Activated naive CD4-positive, alpha-beta T cell treated with anti-CD3 and anti-CD28 coated beads, Interleukin-2, amount 50 U/mL, for 24 hours (primary cell): ENCODE measurements at regions not wholly inside any gene's neighbourhood (a gene's known extent, or its start where the extent isn't known, plus 50 kb on each side); places are given as distances from the start of the nearest gene placed in this dataset.

Experiments used
- H3K27ac Mint-ChIP-seq: one replicate; pipeline ENCODE4 v1.8.0; 2021; ENCODE audit warnings: mild to moderate bottlenecking, mixed read lengths
- H3K27me3 Mint-ChIP-seq: one replicate; pipeline ENCODE4 v1.8.0; 2021; ENCODE audit warnings: mixed read lengths
- H3K36me3 Mint-ChIP-seq: one replicate; pipeline ENCODE4 v1.8.0; 2021; ENCODE audit warnings: mixed read lengths
- H3K4me1 Mint-ChIP-seq: one replicate; pipeline ENCODE4 v1.8.0; 2021; ENCODE audit warnings: mixed read lengths
- H3K4me3 Mint-ChIP-seq: one replicate; pipeline ENCODE4 v1.8.0; 2021; ENCODE audit warnings: mild to moderate bottlenecking, mixed read lengths
- H3K9me3 Mint-ChIP-seq: one replicate; pipeline ENCODE4 v1.8.0; 2021; ENCODE audit warnings: mixed read lengths

DNA sequence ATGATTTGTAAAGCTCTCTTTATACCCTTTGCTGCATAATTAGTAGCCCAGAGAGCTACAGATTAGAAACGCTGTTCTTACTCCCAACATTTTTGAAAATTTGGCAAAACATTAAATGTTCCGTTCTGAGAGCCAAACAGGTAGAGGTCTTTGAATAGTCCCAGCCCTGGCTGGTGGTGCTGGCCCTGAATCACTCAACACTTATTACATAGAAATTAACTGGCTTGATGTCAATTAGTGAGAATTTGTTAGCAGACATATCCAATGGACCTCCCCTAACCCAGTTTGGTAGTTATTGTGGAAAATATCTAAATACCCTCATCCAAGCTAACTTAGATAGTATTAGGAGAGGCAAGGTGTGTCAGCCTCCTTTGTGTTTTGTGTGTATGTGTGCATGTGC, 440.7 kb downstream of the MTX2 start:
- Mint-ChIP-seq H3K27me3 (peaks cover 15% of the 10 kb centered on the region), H3K36me3 (no peaks in the 10 kb centered on the region), H3K4me3 (no peak overlapping the region), H3K9me3 (no peaks in the 10 kb centered on the region), H3K4me1 (no peaks in the 10 kb centered on the region), H3K27ac (no peak overlapping the region)

DNA sequence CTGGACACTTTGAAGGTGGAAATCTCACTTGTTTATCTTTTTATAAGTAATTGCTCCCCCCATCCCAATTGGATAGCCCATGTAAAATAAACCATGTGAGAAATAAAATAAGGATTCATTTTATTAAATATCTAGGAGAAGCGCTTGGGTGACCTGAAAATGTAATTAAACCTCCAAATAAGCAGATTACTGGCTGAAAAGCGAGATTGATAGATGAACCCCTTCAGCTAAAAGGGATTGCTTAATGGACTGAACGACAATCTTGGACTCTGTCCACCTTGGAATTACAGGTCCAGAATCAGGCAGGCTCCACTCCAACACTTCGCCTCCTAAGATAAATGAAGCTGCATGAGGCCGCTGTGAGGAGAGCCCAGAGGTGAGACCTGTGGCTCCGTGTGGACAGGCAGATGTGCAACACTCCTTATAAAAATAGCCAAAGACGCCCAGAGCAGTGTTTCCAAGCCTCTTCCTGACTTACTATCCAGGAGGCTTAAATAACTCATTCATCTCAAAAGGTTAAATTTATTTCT, 441.5 kb downstream of the MTX2 start:
- Mint-ChIP-seq H3K36me3 (no peaks in the 10 kb centered on the region), H3K9me3 (no peaks in the 10 kb centered on the region), H3K27ac (no peak overlapping the region), H3K4me3 (no peak overlapping the region), H3K4me1 (no peaks in the 10 kb centered on the region), H3K27me3 (peaks cover 15% of the 10 kb centered on the region)

DNA sequence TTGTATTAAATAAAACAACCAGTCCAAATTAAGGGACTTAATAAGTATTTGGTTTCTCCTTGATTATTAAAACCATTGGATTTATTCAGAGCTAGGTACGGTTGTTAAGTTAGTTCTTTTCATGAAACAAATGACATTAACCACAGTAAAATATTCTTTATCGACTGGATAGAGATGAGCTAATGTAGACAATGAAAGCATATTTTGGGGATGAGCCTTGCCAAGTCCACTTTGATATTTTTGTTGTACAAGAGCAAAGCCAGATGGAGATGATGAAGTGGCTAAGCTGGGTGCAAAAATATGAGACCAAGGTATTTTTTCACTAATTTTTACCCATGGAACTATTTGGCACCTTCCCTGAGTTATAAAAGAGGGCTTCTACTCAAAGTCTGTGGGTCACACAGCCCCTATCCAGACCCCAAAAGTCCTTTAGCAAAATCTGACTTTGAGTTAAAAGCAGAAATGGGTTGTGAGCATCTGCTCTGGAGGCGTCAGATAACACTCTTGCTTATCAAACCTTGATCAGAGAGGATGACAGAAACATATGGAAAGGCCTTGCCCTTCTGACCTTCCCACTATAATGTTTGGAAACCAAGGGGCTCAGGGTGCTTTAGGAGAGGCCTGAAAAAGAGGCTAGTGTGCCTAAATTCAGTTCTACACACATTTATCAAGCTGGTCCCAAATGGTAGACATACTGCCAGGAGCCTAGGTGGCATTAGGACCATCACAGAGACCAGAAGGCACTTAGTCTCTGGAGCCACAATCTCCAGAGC, 456.8 kb downstream of the MTX2 start:
- H3K4me3 Mint-ChIP-seq: no peak overlapping the region
- H3K27me3 Mint-ChIP-seq: peaks cover 5% of the 10 kb centered on the region
- H3K4me1 Mint-ChIP-seq: no peaks in the 10 kb centered on the region
- H3K36me3 Mint-ChIP-seq: no peaks in the 10 kb centered on the region
- H3K9me3 Mint-ChIP-seq: peaks cover 6% of the 10 kb centered on the region
- H3K27ac Mint-ChIP-seq: no peak overlapping the region

DNA sequence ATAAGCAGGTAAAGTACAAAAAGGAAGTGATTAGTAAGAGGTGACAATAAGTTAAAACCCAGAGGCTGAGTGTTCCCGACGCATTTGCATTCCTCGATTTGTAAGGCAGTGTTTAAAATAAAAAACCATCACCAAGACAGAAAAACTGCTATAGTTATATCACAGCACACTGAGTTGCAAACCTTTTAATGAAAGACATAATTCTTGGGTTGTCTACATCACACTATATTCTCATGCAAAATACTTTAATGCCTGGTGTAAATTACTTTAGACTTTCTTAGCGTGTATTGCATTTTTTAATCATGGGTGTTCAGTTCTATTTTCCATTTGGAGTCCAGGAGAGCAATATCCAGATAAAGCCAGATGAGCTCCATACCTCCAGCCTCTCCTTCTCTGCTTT, 458.5 kb downstream of the MTX2 start:
- Mint-ChIP-seq H3K27me3 (no peaks in the 10 kb centered on the region), H3K36me3 (no peaks in the 10 kb centered on the region), H3K27ac (no peak overlapping the region), H3K9me3 (no peaks in the 10 kb centered on the region), H3K4me3 (no peak overlapping the region), H3K4me1 (no peaks in the 10 kb centered on the region)

DNA sequence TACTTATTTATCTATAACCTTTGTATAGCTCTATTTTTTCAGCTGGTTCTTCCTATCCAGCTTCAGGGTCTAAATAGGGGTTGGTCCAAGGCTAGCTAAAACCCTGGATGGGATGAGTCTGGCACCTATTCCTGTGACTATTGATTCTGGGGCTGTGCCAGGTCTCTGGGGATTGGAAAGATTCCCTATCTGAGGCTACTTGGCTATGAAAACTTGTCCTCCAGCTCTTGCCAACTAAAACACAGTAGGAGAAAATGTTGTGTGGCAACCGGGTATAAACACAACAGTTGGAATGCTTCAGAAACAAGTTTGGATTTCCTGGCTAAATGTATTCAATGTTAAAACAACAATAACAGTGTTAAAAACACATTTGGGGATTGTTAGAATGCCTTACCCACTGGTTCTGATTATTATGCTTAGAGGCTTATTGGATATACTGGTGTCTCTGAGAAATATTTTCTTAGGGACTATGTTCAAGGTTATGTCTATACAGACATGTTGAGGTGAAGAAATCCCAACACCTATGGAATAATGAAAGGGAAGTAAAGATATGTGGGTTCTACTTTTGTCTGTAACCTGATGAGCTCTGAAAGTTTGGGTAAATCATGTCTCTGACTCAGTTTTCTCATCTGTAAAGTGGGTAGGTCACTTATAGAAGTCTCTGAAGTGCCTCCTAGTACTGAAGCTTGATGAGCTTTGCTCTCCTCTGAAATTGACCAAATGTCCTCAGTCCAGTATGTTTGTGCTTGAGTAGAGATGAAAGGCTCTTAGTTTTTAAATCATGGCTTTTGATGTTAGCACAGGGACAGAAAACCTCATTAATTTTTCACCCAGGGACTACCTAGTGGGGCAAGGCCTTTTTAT, 460.7 kb downstream of the MTX2 start:
- no peaks in the 10 kb centered on the region for H3K27me3 Mint-ChIP-seq
- no peaks in the 10 kb centered on the region for H3K36me3 Mint-ChIP-seq
- H3K4me3 Mint-ChIP-seq: no peak overlapping the region
- no peaks in the 10 kb centered on the region for H3K9me3 Mint-ChIP-seq
- no peaks in the 10 kb centered on the region for H3K4me1 Mint-ChIP-seq
- no peak overlapping the region for H3K27ac Mint-ChIP-seq

DNA sequence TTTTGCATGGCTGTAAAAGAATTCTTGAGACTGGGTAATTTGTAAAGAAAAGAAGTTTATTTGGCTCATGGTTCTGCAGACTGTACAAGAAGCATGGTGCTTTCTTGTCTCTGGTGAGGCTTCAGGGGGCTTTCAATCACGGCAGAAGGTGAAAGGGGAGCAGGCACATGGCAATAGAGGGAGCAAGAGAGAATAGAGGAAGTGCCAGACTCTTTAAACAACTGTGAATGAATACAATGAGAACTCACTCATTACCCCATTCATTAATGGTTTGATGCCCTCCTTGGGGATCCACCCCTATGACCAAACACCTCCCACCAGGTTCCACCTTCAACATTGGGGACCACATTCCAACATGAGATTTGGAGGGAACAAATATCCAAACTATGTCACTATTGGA, 463.5 kb downstream of the MTX2 start:
- H3K4me3 Mint-ChIP-seq: no peak overlapping the region
- no peaks in the 10 kb centered on the region for H3K27me3 Mint-ChIP-seq
- no peak overlapping the region for H3K27ac Mint-ChIP-seq
- no peaks in the 10 kb centered on the region for H3K36me3 Mint-ChIP-seq
- H3K4me1 Mint-ChIP-seq: no peaks in the 10 kb centered on the region
- H3K9me3 Mint-ChIP-seq: no peaks in the 10 kb centered on the region

DNA sequence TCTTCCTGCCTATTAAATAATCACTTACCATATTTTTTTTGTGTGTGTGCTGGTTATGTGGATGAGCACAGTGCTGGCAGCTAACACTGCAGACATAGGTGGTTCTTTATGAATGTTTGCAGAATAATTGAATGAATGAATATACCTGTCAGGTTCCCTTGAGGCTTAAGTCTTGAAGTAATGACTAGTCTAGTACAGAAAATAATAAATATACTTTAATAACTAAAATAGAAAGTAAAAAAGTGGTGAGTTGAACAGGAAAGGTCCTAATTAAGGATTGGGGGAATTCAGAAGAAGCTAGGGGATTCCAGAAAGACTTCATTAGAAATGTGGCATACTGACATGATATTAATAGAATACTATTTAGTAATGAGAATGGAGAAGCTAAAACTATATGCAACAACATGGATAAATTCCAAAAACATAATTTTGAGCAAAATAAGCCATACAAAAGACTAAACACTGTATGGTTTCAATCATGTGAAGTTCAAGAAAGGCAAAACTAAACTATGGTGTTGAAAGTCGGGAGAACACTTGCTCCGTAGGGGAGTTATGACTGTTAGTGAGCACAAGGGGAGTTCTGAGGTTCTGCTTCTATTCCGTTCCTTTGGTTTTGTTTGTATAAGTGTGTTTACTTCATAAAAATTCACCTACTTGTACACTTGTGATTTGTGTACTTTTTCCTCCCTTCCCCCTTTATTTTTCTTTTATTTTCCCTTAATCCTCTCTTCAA, 464.6 kb downstream of the MTX2 start:
- no peak overlapping the region for H3K27ac Mint-ChIP-seq

DNA sequence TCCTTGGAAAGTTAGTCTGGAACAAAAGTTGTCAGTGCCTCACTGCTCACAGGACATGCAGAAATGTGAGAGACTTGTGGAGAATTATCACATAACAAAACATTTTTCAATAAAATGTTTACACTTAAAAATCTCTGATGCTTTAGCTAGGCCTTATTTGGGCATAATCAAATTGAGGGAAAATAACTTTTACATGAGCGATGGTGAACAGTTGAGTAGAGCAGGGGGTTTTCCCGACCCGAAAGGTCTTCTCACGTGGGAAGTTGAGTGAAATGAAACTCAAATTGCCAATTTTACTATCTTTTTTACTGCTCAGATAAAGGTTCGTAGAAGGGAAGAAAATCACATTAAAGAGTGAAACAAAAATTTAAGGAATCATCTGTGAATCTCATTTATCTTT, 465.6 kb downstream of the MTX2 start:
- H3K4me3 Mint-ChIP-seq: no peak overlapping the region
- peaks cover 2% of the 10 kb centered on the region for H3K27me3 Mint-ChIP-seq
- H3K27ac Mint-ChIP-seq: no peak overlapping the region
- H3K4me1 Mint-ChIP-seq: no peaks in the 10 kb centered on the region
- no peaks in the 10 kb centered on the region for H3K36me3 Mint-ChIP-seq
- H3K9me3 Mint-ChIP-seq: no peaks in the 10 kb centered on the region

More for the DNA sequence above, 464.6 kb downstream of the MTX2 start:
- Mint-ChIP-seq H3K4me3 (no peak overlapping the region), H3K27me3 (peaks cover 2% of the 10 kb centered on the region), H3K9me3 (no peaks in the 10 kb centered on the region), H3K36me3 (no peaks in the 10 kb centered on the region), H3K4me1 (no peaks in the 10 kb centered on the region)

DNA sequence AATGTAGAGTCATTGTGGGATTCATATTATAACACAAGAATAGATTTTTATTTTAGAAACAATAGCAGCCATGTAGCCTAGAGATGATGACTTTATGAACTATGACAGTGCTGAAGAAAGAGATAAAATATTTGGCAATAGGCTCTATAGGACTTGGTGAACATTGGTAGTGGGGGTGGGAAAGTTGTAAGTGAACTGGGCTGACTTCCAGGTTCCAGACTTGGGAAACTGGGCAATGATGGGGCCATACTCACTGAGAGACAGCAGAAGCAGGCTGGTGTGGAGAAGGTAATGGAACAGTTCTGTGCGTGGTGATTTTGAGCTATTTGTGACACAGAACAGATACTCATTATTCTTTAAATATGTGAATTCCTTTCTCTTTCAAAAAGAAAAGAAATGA, 470.3 kb upstream of the HNRNPA3 start:
- Mint-ChIP-seq H3K27me3 (peaks cover 10% of the 10 kb centered on the region), H3K4me3 (no peak overlapping the region), H3K36me3 (no peaks in the 10 kb centered on the region), H3K4me1 (peaks cover 7% of the 10 kb centered on the region), H3K9me3 (no peaks in the 10 kb centered on the region), H3K27ac (no peak overlapping the region)

DNA sequence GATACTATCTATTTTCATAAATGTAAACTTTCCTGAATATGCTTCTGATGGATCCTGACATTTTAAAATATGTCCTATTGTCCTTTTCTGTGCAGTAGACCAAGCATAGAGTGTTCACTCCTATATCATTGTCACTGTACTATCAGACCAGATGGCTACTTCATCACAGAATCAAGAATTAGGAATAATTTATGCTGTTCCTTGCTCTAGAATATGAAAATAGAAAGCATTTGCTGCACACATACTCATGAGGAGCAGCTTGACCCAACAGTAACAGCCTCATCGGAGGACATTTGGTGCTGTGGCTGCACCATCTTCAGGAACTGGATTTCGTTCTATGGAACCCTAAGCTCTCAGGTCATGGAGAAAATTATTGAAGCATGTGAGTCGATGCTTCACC, 468.9 kb upstream of the HNRNPA3 start:
- H3K36me3 Mint-ChIP-seq: no peaks in the 10 kb centered on the region
- no peaks in the 10 kb centered on the region for H3K9me3 Mint-ChIP-seq
- peaks cover 10% of the 10 kb centered on the region for H3K27me3 Mint-ChIP-seq
- peaks cover 7% of the 10 kb centered on the region for H3K4me1 Mint-ChIP-seq
- no peak overlapping the region for H3K4me3 Mint-ChIP-seq
- H3K27ac Mint-ChIP-seq: no peak overlapping the region

DNA sequence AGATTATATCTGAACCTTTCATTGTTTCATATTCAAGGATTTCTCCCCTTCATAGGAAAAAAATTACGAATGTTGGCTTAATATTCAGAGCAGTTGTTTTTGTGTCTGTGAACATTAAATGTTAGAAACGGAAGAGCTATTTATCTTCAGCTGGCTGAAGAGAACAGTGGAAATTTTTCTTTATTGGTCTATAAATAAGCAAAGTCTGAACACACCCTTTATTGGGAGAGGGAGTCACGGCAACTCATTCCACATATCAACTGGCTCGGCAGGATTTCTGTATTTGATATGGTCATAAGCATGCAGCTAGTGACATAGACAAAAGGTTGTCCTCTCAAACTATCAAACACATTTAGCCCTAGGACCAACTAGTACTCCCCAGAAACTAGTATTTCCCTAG, 468.4 kb upstream of the HNRNPA3 start:
- Mint-ChIP-seq H3K27ac (no peak overlapping the region), H3K9me3 (no peaks in the 10 kb centered on the region)

DNA sequence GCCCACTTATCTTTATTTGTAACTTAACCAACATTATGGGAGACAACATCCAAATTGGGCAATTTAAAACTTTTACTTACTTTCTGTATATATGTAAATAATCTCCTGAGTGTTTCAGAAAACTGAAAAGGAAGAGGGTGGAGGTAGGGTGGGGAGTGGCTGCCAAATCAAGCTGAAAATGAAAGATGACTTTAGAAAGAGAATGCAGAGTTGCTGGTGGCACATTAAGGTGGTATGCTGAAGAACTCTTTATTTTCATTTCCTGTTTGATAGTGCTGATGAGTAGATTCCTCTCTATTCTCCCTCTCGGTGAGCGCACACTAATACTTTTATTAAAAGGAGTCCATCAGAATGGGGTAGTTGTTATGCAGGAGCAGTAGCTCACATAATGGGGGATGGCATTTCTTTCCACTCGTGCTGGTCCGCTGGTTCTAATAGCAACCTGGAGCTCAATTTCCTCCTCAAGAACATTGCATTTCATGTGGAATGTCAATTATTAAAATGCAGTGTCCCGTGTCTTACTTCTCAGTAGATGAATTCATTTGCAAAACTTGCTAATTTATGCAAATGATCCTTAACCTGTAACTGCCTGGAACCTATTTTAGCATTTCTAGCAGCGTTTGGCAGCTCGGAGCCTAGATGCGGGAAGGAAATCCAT, 466.9 kb upstream of the HNRNPA3 start:
- no peak overlapping the region for H3K27ac Mint-ChIP-seq

More for the DNA sequence above, 468.4 kb upstream of the HNRNPA3 start:
- H3K4me3 Mint-ChIP-seq: no peak overlapping the region
- H3K4me1 Mint-ChIP-seq: peaks cover 7% of the 10 kb centered on the region
- no peaks in the 10 kb centered on the region for H3K36me3 Mint-ChIP-seq
- peaks cover 8% of the 10 kb centered on the region for H3K27me3 Mint-ChIP-seq

DNA sequence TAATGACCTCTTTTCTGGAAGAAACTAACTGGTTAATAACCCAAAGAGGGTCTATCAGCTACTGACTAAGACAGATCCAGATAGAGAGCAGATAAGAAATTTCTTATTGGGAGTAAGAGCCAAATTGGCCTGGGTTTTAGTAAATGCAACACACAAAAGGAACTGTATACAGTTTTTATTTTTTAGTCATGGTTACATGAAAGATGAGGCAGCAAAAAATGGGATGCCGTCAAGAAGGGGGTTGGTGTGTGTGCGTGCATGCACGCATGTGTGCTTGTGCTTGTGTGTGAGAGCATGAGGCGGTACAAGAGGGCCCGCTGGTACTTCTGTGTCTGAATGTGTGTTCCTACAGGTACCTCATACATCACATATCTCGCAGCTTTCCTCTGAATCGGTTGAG, 466.2 kb upstream of the HNRNPA3 start:
- H3K4me3 Mint-ChIP-seq: no peak overlapping the region
- peaks cover 6% of the 10 kb centered on the region for H3K27me3 Mint-ChIP-seq
- no peak overlapping the region for H3K27ac Mint-ChIP-seq
- H3K4me1 Mint-ChIP-seq: peaks cover 7% of the 10 kb centered on the region
- no peaks in the 10 kb centered on the region for H3K36me3 Mint-ChIP-seq
- H3K9me3 Mint-ChIP-seq: no peaks in the 10 kb centered on the region

More for the DNA sequence above, 466.9 kb upstream of the HNRNPA3 start:
- Mint-ChIP-seq H3K36me3 (no peaks in the 10 kb centered on the region), H3K4me3 (no peak overlapping the region), H3K9me3 (no peaks in the 10 kb centered on the region), H3K4me1 (peaks cover 7% of the 10 kb centered on the region), H3K27me3 (peaks cover 8% of the 10 kb centered on the region)

DNA sequence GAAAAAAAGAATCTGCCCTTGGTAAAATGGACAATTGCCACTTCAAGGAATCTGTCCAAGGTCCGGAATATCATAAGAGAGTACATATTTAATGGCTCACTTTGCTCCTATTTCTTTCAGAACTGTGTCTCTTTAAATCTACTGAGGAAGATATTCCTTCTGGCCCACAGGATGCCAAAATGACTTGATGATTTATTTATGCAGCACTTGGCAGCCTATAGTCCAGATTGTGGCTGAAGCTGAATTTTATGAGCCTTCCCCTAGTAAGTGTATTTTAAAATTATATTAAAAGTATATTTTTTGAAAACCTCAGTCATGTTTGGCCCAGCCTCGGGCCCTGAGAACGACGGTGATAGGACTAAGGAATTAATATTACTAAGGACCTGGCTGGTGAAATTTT, 465.1 kb upstream of the HNRNPA3 start:
- H3K9me3 Mint-ChIP-seq: no peaks in the 10 kb centered on the region
- peaks cover 7% of the 10 kb centered on the region for H3K4me1 Mint-ChIP-seq
- no peak overlapping the region for H3K27ac Mint-ChIP-seq
- H3K27me3 Mint-ChIP-seq: no peaks in the 10 kb centered on the region
- H3K4me3 Mint-ChIP-seq: no peak overlapping the region
- H3K36me3 Mint-ChIP-seq: no peaks in the 10 kb centered on the region

DNA sequence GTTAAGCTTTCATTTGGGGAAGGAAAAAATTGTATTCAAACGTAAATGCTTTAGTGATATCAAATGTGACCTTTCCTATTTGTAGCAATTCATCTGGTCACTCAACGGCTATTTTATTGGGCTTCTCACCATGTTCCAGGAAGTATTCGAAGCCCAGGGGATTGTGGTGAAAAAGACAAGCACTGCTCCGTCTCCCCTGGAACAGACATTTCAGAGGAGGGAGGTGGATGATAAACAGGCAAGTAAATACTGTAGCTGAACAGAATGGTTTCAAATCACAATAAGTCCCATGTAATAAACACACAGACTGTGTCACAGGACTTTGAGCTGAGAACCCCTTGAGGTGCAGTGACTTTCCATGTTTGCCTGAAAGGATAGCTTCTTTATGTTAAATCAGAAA, 464.7 kb upstream of the HNRNPA3 start:
- no peak overlapping the region for H3K4me3 Mint-ChIP-seq
- no peaks in the 10 kb centered on the region for H3K27me3 Mint-ChIP-seq
- H3K9me3 Mint-ChIP-seq: no peaks in the 10 kb centered on the region
- H3K27ac Mint-ChIP-seq: no peak overlapping the region
- H3K36me3 Mint-ChIP-seq: no peaks in the 10 kb centered on the region
- peaks cover 7% of the 10 kb centered on the region for H3K4me1 Mint-ChIP-seq
